Liver (tissue), 8 donors: ENCODE measurements at regions not wholly inside any gene's neighbourhood (a gene's known extent, or its start where the extent isn't known, plus 50 kb on each side); places are given as distances from the start of the nearest gene placed in this dataset.
"Not testable (repeated sequence)": the region's sequence is repeated elsewhere in the genome, so short reads cannot be mapped to it uniquely, and the experiment has no call there.

Source experiments
- DNase-seq: peaks from one replicate; pipeline ENCODE4 v3.0.0-alpha.2; 2017; ENCODE audit warnings: low spot score
- H3K27ac ChIP-seq, 2 donors: one replicate each; pipeline ENCODE4 v1.7.0; 2013; ENCODE audit warnings: inconsistent platforms in 2 of 2, low read length in 2 of 2, control low read depth in 1 of 2, low read depth in 1 of 2, mild to moderate bottlenecking in 1 of 2
- H3K27me3 ChIP-seq, 4 donors: one replicate each; pipeline versions ENCODE4 v1.6.1 to v1.7.0; 2013; ENCODE audit warnings: low read length in 3 of 4, inconsistent platforms in 1 of 4, mild to moderate bottlenecking in 1 of 4, moderate library complexity in 1 of 4; ENCODE audit not compliant: control insufficient read depth in 4 of 4, insufficient read depth in 4 of 4
- H3K36me3 ChIP-seq, 4 donors: one replicate each; pipeline versions ENCODE4 v1.6.1 to v1.7.0; 2013; ENCODE audit warnings: low read length in 3 of 4, mild to moderate bottlenecking in 3 of 4, low read depth in 1 of 4, moderate library complexity in 1 of 4; ENCODE audit not compliant: control insufficient read depth in 4 of 4, insufficient read depth in 3 of 4
- H3K4me1 ChIP-seq, 4 donors: one replicate each; pipeline versions ENCODE4 v1.6.1 to v1.7.0; 2013; ENCODE audit warnings: low read length in 3 of 4, mild to moderate bottlenecking in 3 of 4, moderate library complexity in 1 of 4; ENCODE audit not compliant: control insufficient read depth in 4 of 4, insufficient read depth in 4 of 4
- H3K4me3 ChIP-seq, 3 donors: one replicate each; pipeline versions ENCODE4 v1.6.1 to v1.7.0; 2013; ENCODE audit warnings: low read length in 3 of 3, control low read depth in 1 of 3, low read depth in 1 of 3, mild to moderate bottlenecking in 1 of 3
- H3K9ac ChIP-seq, 2 donors: one replicate each; pipeline ENCODE4 v1.7.0; 2013; ENCODE audit warnings: low read length in 2 of 2, mild to moderate bottlenecking in 2 of 2, moderate library complexity in 2 of 2, control low read depth in 1 of 2, low read depth in 1 of 2
- H3K9me3 ChIP-seq, 4 donors: one replicate each; pipeline versions ENCODE4 v1.6.1 to v1.7.0; 2013; ENCODE audit warnings: low read length in 3 of 4; ENCODE audit not compliant: control insufficient read depth in 4 of 4
- ATF3 ChIP-seq: IDR thresholded peaks from 2 replicates; pipeline ENCODE4 v1.6.1; 2016; ENCODE audit warnings: antibody characterized with exemption
- EGR1 ChIP-seq, 2 donors: IDR thresholded peaks; 2 replicates each; pipeline ENCODE4 v1.6.1; 2016 to 2018; ENCODE audit warnings: antibody characterized with exemption in 2 of 2, low read depth in 2 of 2
- FOXA1 ChIP-seq: IDR thresholded peaks from 2 replicates; pipeline ENCODE4 v1.6.1; 2016; ENCODE audit warnings: antibody characterized with exemption
- FOXA2 ChIP-seq: IDR thresholded peaks from 2 replicates; pipeline ENCODE4 v1.6.1; 2016; ENCODE audit warnings: antibody characterized with exemption
- HNF4G ChIP-seq: IDR thresholded peaks from 2 replicates; pipeline ENCODE4 v1.6.1; 2016; ENCODE audit warnings: antibody characterized with exemption
- JUND ChIP-seq, 2 donors: IDR thresholded peaks; 2 replicates each; pipeline ENCODE4 v1.6.1; 2016; ENCODE audit warnings: antibody characterized with exemption in 2 of 2
- NR2F2 ChIP-seq: IDR thresholded peaks from 2 replicates; pipeline ENCODE4 v1.6.1; 2016; ENCODE audit warnings: antibody characterized with exemption
- RAD21 ChIP-seq, 2 donors: IDR thresholded peaks; 2 replicates each; pipeline ENCODE4 v1.6.1; 2016; ENCODE audit warnings: antibody characterized with exemption in 2 of 2, mild to moderate bottlenecking in 2 of 2
- SP1 ChIP-seq: IDR thresholded peaks from 2 replicates; pipeline ENCODE4 v1.6.1; 2018; ENCODE audit warnings: antibody characterized with exemption, mild to moderate bottlenecking
- TAF1 ChIP-seq: conservative IDR thresholded peaks from 2 replicates; pipeline ENCODE4 v1.6.1; 2016; ENCODE audit warnings: antibody characterized with exemption, mild to moderate bottlenecking
- YY1 ChIP-seq: IDR thresholded peaks from 2 replicates; pipeline ENCODE4 v1.6.1; 2016; ENCODE audit warnings: antibody characterized with exemption, mild to moderate bottlenecking
- WGBS: extraction: QIAGEN DNeasy Blood & Tissue Kit; methylation state at CpG from one replicate; pipeline ENCODE4 v1.1.7; 2013; 5-methylcytosine and 5-hydroxymethylcytosine counted together
- TF ChIP-seq, protein P1 (sequence below): fragments of 150-350 bp; IDR thresholded peaks from 2 replicates; pipeline ENCODE4 v1.5.1; 2017; ENCODE audit warnings: improper control_type of control experiment, low read depth, low read length; ENCODE audit not compliant: missing input control
- TF ChIP-seq, protein P2 (sequence below): IDR thresholded peaks from 2 replicates; pipeline ENCODE4 v1.6.1; 2016; ENCODE audit warnings: antibody characterized with exemption
- donor health status: healthy.
- donor health status: healthy.
- donor health status: healthy.
- donor health status: healthy.
- donor health status: healthy.

GRCh38 chr9:32886021-32886420 lies 102.7 kb downstream of the TMEM215 start:
- Histone ChIP-seq H3K27me3 (no peaks in the 10 kb centered on the region), H3K9me3 (no peaks in the 10 kb centered on the region), H3K4me1 (no peaks in the 10 kb centered on the region), H3K27ac (no peak overlapping the region), H3K4me3 (no peak overlapping the region), H3K36me3 (no peaks in the 10 kb centered on the region), H3K9ac (no peak overlapping the region)
- TF ChIP-seq, protein P1, sequence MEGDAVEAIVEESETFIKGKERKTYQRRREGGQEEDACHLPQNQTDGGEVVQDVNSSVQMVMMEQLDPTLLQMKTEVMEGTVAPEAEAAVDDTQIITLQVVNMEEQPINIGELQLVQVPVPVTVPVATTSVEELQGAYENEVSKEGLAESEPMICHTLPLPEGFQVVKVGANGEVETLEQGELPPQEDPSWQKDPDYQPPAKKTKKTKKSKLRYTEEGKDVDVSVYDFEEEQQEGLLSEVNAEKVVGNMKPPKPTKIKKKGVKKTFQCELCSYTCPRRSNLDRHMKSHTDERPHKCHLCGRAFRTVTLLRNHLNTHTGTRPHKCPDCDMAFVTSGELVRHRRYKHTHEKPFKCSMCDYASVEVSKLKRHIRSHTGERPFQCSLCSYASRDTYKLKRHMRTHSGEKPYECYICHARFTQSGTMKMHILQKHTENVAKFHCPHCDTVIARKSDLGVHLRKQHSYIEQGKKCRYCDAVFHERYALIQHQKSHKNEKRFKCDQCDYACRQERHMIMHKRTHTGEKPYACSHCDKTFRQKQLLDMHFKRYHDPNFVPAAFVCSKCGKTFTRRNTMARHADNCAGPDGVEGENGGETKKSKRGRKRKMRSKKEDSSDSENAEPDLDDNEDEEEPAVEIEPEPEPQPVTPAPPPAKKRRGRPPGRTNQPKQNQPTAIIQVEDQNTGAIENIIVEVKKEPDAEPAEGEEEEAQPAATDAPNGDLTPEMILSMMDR, result no peak
- no peak for TF ChIP-seq ATF3
- no peak for TF ChIP-seq RAD21 (IDR thresholded peaks at IDR 0.05)
- no peak for TF ChIP-seq FOXA1
- no peak for TF ChIP-seq FOXA2
- no peak for TF ChIP-seq YY1
- no peak for TF ChIP-seq SP1
- no peak for TF ChIP-seq TAF1
- DNase-seq, result no peak
- 76% methylated on average over 4 of the region's 4 CpGs for WGBS

DNA sequence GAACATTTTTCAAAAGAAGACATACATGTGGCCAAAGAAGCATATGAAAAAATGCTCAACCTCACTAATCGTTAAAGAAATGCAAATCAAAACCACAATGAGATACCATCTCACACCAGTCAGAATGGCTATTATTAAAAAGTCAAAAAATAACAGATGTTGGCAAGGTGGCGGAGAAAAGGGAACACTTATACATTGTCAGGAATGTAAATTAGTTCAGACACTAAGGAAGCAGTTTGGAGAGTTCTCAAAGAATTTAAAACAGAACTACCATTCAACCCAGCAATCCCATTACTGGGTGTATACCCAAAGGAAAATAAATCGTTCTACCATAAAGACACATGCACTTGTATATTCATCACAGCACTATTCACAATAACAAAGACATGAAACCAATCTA lies 106.9 kb downstream of the APTX start:
- not testable (repeated sequence) for H3K4me1 ChIP-seq, H3K9ac ChIP-seq, H3K27ac ChIP-seq, H3K27me3 ChIP-seq, H3K4me3 ChIP-seq, H3K9me3 ChIP-seq, DNase-seq, H3K36me3 ChIP-seq
- WGBS, result 60% methylated on average over 3 of the region's 3 CpGs

DNA sequence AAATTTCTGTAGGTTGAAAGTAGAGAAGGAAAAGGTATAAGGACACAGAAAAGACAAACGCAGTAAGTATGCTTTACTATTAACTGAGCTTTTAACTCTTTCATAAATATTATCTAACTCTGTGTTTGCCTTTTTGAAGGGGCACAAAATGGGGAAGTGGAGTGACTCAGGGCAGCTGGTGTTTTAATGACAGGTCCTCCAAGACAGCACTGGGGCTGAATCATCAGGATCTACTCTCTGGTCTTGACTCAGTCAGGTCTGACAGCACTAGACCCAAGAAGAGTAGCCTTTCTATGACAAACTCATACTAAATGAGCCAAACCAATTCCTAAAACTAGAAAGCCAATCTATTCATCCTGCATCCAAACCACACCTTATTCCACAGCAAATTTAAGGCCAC lies 102.2 kb downstream of the APTX start:
- no peak for DNase-seq
- no peak overlapping the region for H3K9ac ChIP-seq
- H3K4me3 ChIP-seq, result no peak overlapping the region
- whole genome bisulfite sequencing, result 64% methylated on average over 1 of the region's 1 CpG
- H3K9me3 ChIP-seq, result no peaks in the 10 kb centered on the region
- no peaks in the 10 kb centered on the region for H3K27me3 ChIP-seq
- no peak overlapping the region for H3K27ac ChIP-seq
- no peaks in the 10 kb centered on the region for H3K36me3 ChIP-seq
- TF ChIP-seq, protein P2, sequence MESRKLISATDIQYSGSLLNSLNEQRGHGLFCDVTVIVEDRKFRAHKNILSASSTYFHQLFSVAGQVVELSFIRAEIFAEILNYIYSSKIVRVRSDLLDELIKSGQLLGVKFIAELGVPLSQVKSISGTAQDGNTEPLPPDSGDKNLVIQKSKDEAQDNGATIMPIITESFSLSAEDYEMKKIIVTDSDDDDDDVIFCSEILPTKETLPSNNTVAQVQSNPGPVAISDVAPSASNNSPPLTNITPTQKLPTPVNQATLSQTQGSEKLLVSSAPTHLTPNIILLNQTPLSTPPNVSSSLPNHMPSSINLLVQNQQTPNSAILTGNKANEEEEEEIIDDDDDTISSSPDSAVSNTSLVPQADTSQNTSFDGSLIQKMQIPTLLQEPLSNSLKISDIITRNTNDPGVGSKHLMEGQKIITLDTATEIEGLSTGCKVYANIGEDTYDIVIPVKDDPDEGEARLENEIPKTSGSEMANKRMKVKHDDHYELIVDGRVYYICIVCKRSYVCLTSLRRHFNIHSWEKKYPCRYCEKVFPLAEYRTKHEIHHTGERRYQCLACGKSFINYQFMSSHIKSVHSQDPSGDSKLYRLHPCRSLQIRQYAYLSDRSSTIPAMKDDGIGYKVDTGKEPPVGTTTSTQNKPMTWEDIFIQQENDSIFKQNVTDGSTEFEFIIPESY, result no peak
- TF ChIP-seq SP1 (no peak), HNF4G (no peak)
- no peaks in the 10 kb centered on the region for H3K4me1 ChIP-seq

DNA sequence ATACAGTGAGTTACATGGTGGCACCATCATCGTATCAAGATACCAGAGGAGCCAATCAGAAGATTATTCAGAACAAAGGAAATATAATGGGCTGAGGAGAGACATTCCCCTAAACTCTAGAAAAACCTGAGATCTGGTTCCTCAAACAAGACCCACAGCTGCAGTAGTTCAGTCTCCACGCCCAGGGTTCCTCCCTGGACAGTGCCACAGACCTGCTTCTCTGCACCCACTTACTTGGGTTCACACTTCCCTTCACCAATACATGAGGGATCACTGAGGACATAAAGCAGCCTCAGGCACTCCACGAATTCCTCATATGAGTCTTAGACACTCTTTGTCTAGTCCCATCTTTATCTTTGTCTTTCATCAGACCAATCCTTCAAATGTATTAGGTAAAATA lies 101.7 kb downstream of the APTX start:
- no peak overlapping the region for H3K27ac ChIP-seq
- no peaks in the 10 kb centered on the region for H3K36me3 ChIP-seq
- no peak for TF ChIP-seq HNF4G
- TF ChIP-seq FOXA2, result no peak
- no peak for TF ChIP-seq EGR1 (IDR thresholded peaks at IDR 0.05; ENCODE audit: low read depth in 2 of 2)
- TF ChIP-seq JUND (IDR thresholded peaks at IDR 0.05), result no peak
- TF ChIP-seq, protein P1, result no peak
- TF ChIP-seq YY1, result no peak
- TF ChIP-seq NR2F2, result no peak
- no peak for TF ChIP-seq ATF3
- TF ChIP-seq SP1, result no peak
- no peak for DNase-seq
- 74% methylated on average over 3 of the region's 3 CpGs for WGBS
- no peaks in the 10 kb centered on the region for H3K9me3 ChIP-seq
- no peaks in the 10 kb centered on the region for H3K4me1 ChIP-seq
- no peaks in the 10 kb centered on the region for H3K27me3 ChIP-seq
- no peak overlapping the region for H3K9ac ChIP-seq
- no peak overlapping the region for H3K4me3 ChIP-seq
